ENCODE measurements at regions not wholly inside any gene's neighbourhood (a gene's known extent, or its start where the extent isn't known, plus 50 kb on each side); places are given as distances from the start of the nearest gene placed in this dataset.

DNA sequence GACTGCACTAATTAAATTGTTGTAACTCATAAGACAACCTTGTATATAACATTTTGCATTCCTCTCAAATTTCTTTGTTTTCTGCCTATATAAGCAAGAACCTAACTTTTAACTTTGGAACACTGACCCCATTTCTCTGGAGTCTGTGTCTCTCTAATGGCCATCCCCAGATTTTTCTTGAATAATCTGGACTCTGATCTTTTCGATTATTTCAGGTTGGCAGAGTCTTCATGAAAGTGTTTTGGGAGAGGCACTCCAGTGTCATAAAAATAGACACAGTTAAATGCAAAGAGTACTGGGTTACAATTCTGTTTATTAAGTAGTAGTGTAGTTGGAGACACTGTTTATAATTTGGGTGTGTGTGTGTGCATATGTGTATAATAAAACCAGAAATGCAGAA is 1467.7 kb upstream of the CELF4 start:
- no peaks in the 10 kb centered on the region; the same call in 2 of the 3 replicates for H3K9me3 ChIP-seq (replicated peaks; ENCODE audit: control insufficient read depth, insufficient read depth, low read length)
- no peak overlapping the region for H2AFZ ChIP-seq (ENCODE audit: control insufficient read depth, low read depth, low read length)
- no peaks in the 10 kb centered on the region for H3K79me2 ChIP-seq (ENCODE audit: control insufficient read depth, insufficient read depth, low read length)
- TF ChIP-seq ZZZ3 (IDR thresholded peaks at IDR 0.05; ENCODE audit: control insufficient read depth, insufficient read length, low read depth) (no peak), NFYB (IDR thresholded peaks at IDR 0.05; ENCODE audit: insufficient read depth, low read depth, low read length) (no peak), CBX3 (IDR thresholded peaks at IDR 0.05; ENCODE audit: borderline replicate concordance, low read depth) (no peak), NFYA (IDR thresholded peaks at IDR 0.05; ENCODE audit: borderline replicate concordance, low read depth, low read length) (no peak)
- RAD21 ChIA-PET (ENCODE audit: unreplicated experiment), result no interaction called here
- no peaks in the 10 kb centered on the region for H3K4me1 ChIP-seq (ENCODE audit: control insufficient read depth, insufficient read depth, low read length)
- no peak overlapping the region for H3K9ac ChIP-seq (ENCODE audit: control insufficient read depth, insufficient read depth, low read length)
- WGBS (ENCODE audit: insufficient coverage, insufficient replicate concordance, low lambda C conversion rate, missing lambda C conversion rate), result 0% methylated on average over 1 of the region's 1 CpG
- in situ Hi-C loops (cut with MboI) (no loop called here), intact Hi-C loops (cut with micrococcal nuclease; ENCODE audit: unreplicated experiment) (no loop called here)
- no peak overlapping the region for H3K4me2 ChIP-seq (ENCODE audit: control insufficient read depth, insufficient read depth)
- DNase-seq (ENCODE audit: low read depth, low spot score) (no peak), FAIRE-seq (no peak), ATAC-seq (no peak)
- no peaks in the 10 kb centered on the region for H3K36me3 ChIP-seq (ENCODE audit: control insufficient read depth in 2 of 2, insufficient read depth in 2 of 2, low read length in 1 of 2)
- SMC1A ChIA-PET (ENCODE audit: uncharacterized antibody, unreplicated experiment), result no interaction called here
- no peak overlapping the region for H3K4me3 ChIP-seq
- H4K20me1 ChIP-seq (ENCODE audit: control insufficient read depth, insufficient read depth), result no peaks in the 10 kb centered on the region
- CTCF ChIA-PET, result no interaction called here
- no peak overlapping the region for H3K27ac ChIP-seq (ENCODE audit: control insufficient read depth, insufficient read depth)
- no TSS peak for BruUV-seq (replicated peaks)
- POLR2A ChIA-PET, result no interaction called here
- H3K27me3 ChIP-seq (replicated peaks in 1 of 2; ENCODE audit: control insufficient read depth in 2 of 2, insufficient read depth in 2 of 2, low read length in 1 of 2), result no peaks in the 10 kb centered on the region

DNA sequence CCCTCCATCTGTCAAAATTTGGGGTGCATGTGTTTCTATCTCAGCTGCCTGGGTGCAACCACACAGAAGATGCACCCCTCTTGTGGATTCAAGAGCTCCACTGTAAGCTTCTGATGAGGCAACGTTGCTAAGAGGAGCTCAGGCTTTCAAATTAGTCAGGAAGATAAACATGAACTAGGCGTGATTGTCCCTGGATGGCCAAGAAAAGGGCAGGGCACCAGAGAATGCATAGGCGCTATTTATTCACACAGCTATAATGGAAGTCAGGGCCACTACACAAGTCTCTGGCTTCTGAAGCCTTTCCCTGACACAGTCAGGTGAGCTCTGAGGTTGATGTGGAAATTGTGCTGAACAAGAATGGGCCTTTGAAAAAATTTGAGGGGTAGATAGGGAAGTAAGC is 1466.0 kb upstream of the CELF4 start:
- Histone ChIP-seq H2AFZ (ENCODE audit: control insufficient read depth, low read depth, low read length) (no peak overlapping the region), H3K27me3 (replicated peaks in 1 of 2; ENCODE audit: control insufficient read depth in 2 of 2, insufficient read depth in 2 of 2, low read length in 1 of 2) (no peaks in the 10 kb centered on the region), H3K9me3 (replicated peaks; ENCODE audit: control insufficient read depth, insufficient read depth, low read length) (no peaks in the 10 kb centered on the region; the same call in 2 of the 3 replicates), H3K4me1 (ENCODE audit: control insufficient read depth, insufficient read depth, low read length) (no peaks in the 10 kb centered on the region), H3K4me2 (ENCODE audit: control insufficient read depth, insufficient read depth) (no peak overlapping the region), H3K4me3 (no peak overlapping the region), H3K9ac (ENCODE audit: control insufficient read depth, insufficient read depth, low read length) (no peak overlapping the region), H3K79me2 (ENCODE audit: control insufficient read depth, insufficient read depth, low read length) (no peaks in the 10 kb centered on the region), H4K20me1 (ENCODE audit: control insufficient read depth, insufficient read depth) (no peaks in the 10 kb centered on the region), H3K27ac (ENCODE audit: control insufficient read depth, insufficient read depth) (no peak overlapping the region), H3K36me3 (ENCODE audit: control insufficient read depth in 2 of 2, insufficient read depth in 2 of 2, low read length in 1 of 2) (no peaks in the 10 kb centered on the region)
- ChIA-PET RAD21 (ENCODE audit: unreplicated experiment) (no interaction called here), CTCF (no interaction called here), SMC1A (ENCODE audit: uncharacterized antibody, unreplicated experiment) (no interaction called here), POLR2A (no interaction called here)
- 32% methylated on average over 3 of the region's 3 CpGs for WGBS (ENCODE audit: insufficient coverage, insufficient replicate concordance, low lambda C conversion rate, missing lambda C conversion rate)
- in situ Hi-C loops (cut with MboI) (no loop called here), intact Hi-C loops (cut with micrococcal nuclease; ENCODE audit: unreplicated experiment) (no loop called here)
- TF ChIP-seq, protein P1, sequence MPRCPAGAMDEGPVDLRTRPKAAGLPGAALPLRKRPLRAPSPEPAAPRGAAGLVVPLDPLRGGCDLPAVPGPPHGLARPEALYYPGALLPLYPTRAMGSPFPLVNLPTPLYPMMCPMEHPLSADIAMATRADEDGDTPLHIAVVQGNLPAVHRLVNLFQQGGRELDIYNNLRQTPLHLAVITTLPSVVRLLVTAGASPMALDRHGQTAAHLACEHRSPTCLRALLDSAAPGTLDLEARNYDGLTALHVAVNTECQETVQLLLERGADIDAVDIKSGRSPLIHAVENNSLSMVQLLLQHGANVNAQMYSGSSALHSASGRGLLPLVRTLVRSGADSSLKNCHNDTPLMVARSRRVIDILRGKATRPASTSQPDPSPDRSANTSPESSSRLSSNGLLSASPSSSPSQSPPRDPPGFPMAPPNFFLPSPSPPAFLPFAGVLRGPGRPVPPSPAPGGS (IDR thresholded peaks at IDR 0.05; ENCODE audit: borderline replicate concordance, insufficient read depth, low read depth, low read length, poor library complexity, severe bottlenecking), result no peak
- TF ChIP-seq, protein P2, sequence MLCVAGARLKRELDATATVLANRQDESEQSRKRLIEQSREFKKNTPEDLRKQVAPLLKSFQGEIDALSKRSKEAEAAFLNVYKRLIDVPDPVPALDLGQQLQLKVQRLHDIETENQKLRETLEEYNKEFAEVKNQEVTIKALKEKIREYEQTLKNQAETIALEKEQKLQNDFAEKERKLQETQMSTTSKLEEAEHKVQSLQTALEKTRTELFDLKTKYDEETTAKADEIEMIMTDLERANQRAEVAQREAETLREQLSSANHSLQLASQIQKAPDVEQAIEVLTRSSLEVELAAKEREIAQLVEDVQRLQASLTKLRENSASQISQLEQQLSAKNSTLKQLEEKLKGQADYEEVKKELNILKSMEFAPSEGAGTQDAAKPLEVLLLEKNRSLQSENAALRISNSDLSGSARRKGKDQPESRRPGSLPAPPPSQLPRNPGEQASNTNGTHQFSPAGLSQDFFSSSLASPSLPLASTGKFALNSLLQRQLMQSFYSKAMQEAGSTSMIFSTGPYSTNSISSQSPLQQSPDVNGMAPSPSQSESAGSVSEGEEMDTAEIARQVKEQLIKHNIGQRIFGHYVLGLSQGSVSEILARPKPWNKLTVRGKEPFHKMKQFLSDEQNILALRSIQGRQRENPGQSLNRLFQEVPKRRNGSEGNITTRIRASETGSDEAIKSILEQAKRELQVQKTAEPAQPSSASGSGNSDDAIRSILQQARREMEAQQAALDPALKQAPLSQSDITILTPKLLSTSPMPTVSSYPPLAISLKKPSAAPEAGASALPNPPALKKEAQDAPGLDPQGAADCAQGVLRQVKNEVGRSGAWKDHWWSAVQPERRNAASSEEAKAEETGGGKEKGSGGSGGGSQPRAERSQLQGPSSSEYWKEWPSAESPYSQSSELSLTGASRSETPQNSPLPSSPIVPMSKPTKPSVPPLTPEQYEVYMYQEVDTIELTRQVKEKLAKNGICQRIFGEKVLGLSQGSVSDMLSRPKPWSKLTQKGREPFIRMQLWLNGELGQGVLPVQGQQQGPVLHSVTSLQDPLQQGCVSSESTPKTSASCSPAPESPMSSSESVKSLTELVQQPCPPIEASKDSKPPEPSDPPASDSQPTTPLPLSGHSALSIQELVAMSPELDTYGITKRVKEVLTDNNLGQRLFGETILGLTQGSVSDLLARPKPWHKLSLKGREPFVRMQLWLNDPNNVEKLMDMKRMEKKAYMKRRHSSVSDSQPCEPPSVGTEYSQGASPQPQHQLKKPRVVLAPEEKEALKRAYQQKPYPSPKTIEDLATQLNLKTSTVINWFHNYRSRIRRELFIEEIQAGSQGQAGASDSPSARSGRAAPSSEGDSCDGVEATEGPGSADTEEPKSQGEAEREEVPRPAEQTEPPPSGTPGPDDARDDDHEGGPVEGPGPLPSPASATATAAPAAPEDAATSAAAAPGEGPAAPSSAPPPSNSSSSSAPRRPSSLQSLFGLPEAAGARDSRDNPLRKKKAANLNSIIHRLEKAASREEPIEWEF (IDR thresholded peaks at IDR 0.05; ENCODE audit: insufficient replicate concordance, low read depth, low read length), result no peak
- TF ChIP-seq, protein P3, sequence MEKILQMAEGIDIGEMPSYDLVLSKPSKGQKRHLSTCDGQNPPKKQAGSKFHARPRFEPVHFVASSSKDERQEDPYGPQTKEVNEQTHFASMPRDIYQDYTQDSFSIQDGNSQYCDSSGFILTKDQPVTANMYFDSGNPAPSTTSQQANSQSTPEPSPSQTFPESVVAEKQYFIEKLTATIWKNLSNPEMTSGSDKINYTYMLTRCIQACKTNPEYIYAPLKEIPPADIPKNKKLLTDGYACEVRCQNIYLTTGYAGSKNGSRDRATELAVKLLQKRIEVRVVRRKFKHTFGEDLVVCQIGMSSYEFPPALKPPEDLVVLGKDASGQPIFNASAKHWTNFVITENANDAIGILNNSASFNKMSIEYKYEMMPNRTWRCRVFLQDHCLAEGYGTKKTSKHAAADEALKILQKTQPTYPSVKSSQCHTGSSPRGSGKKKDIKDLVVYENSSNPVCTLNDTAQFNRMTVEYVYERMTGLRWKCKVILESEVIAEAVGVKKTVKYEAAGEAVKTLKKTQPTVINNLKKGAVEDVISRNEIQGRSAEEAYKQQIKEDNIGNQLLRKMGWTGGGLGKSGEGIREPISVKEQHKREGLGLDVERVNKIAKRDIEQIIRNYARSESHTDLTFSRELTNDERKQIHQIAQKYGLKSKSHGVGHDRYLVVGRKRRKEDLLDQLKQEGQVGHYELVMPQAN (conservative IDR thresholded peaks at IDR 0.05), result no peak
- no peak for TF ChIP-seq HDAC6 (IDR thresholded peaks at IDR 0.05; ENCODE audit: unreplicated experiment)
- no peak for TF ChIP-seq CEBPB (IDR thresholded peaks at IDR 0.05; ENCODE audit: borderline replicate concordance in 1 of 2, low read depth in 2 of 2, low read length in 2 of 2)
- ATAC-seq (no peak), FAIRE-seq (no peak), DNase-seq (ENCODE audit: low read depth, low spot score) (no peak)
- no TSS peak for BruUV-seq (replicated peaks)

Measured in GM12878 (cell line).